ENCODE measurements at regions not wholly inside any gene's neighbourhood (a gene's known extent, or its start where the extent isn't known, plus 50 kb on each side); places are given as distances from the start of the nearest gene placed in this dataset.
"Not testable (repeated sequence)": the region's sequence is repeated elsewhere in the genome, so short reads cannot be mapped to it uniquely, and the experiment has no call there.

DNA sequence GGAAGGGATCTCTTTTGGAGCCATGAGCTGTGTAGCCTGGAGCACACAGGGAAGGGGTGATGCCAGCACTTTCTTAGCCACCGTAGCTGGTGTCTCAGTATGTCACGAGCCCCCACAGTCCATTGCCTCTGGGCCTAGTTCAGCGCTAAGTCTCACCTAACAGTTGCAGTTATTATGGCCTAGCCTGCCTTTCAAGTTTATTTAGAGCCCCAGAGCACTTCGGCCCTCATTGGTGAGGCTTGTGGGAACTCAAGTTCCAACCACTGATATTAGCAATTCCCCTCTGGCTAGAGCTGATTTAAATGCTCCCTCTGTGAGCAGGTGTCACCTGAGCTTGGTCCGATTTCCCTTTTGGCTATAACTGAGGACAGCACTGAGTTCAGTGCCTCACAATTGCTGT is 388.4 kb upstream of the MAOA start:
- Histone ChIP-seq H3K9me3 (ENCODE audit: low read depth) (no peaks in the 10 kb centered on the region), H3K27ac (no peak overlapping the region), H3K4me1 (ENCODE audit: low read depth) (no peaks in the 10 kb centered on the region), H3K4me3 (no peak overlapping the region), H3K36me3 (no peaks in the 10 kb centered on the region), H3K27me3 (no peaks in the 10 kb centered on the region)
- no peak for DNase-seq (ENCODE audit: low read depth in 1 of 2, low spot score in 1 of 2)
- TF ChIP-seq, protein P1, sequence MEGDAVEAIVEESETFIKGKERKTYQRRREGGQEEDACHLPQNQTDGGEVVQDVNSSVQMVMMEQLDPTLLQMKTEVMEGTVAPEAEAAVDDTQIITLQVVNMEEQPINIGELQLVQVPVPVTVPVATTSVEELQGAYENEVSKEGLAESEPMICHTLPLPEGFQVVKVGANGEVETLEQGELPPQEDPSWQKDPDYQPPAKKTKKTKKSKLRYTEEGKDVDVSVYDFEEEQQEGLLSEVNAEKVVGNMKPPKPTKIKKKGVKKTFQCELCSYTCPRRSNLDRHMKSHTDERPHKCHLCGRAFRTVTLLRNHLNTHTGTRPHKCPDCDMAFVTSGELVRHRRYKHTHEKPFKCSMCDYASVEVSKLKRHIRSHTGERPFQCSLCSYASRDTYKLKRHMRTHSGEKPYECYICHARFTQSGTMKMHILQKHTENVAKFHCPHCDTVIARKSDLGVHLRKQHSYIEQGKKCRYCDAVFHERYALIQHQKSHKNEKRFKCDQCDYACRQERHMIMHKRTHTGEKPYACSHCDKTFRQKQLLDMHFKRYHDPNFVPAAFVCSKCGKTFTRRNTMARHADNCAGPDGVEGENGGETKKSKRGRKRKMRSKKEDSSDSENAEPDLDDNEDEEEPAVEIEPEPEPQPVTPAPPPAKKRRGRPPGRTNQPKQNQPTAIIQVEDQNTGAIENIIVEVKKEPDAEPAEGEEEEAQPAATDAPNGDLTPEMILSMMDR (IDR thresholded peaks at IDR 0.05; ENCODE audit: low read depth, low read length): no peak

- H3K4me1 ChIP-seq (ENCODE audit: low read depth): no peaks in the 10 kb centered on the region
- TF ChIP-seq, protein P1 (IDR thresholded peaks at IDR 0.05; ENCODE audit: low read depth, low read length): no peak
- DNase-seq (ENCODE audit: low read depth in 1 of 2, low spot score in 1 of 2): peak in 1 of 2 donors; percentile 0
- H3K27me3 ChIP-seq: no peaks in the 10 kb centered on the region
- no peak overlapping the region for H3K4me3 ChIP-seq
- no peaks in the 10 kb centered on the region for H3K36me3 ChIP-seq
- H3K27ac ChIP-seq: no peak overlapping the region
- H3K9me3 ChIP-seq (ENCODE audit: low read depth): no peaks in the 10 kb centered on the region
Observed at GRCh38 chrX:43269201-43269600, 386.9 kb upstream of the MAOA start.

DNA sequence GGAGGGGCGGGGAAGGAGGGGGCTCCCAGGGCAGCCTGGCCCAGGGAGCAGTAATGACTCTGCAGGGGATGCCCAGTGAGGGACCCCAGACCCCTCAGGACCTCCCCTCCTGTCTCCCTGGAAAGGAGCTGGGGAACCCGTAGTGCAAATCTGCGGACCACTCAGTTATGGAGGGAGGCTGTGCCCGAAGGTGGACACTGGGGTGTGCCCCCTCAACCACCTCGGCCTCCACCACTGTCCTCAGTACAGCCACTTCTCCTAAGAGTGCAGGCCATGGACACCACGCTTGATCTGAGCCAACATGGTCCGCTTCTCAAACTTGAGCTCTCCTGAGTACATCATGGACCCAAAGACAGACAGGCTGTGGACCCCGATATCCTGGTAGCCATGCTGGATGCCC is 378.2 kb upstream of the MAOA start:
- Histone ChIP-seq H3K9me3 (ENCODE audit: low read depth) (no peaks in the 10 kb centered on the region), H3K4me1 (ENCODE audit: low read depth) (no peaks in the 10 kb centered on the region), H3K4me3 (no peak overlapping the region), H3K36me3 (no peaks in the 10 kb centered on the region), H3K27me3 (no peaks in the 10 kb centered on the region), H3K27ac (no peak overlapping the region)
- DNase-seq (ENCODE audit: low read depth in 1 of 2, low spot score in 1 of 2): no peak
- TF ChIP-seq, protein P1 (IDR thresholded peaks at IDR 0.05; ENCODE audit: low read depth, low read length): no peak

DNA sequence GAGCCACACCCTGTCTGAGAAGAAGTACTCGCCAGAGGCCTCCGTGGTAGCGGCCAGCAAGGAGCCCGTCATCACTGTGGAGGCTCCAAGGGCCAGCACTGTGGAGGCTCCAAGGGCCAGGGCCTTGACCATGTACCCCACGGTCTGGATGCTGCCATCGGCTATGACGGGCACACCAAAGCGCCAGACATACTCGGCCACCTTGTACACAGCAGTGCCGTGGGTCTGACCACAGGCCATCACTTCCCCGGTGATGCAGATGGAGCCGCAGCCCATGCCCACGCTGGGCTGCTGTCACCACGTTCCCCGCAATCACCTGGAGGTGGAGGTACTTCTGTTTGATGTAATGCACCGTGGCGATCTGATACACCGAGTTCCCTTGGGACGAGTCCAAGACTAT is 377.7 kb upstream of the MAOA start:
- Histone ChIP-seq H3K4me3 (no peak overlapping the region), H3K9me3 (ENCODE audit: low read depth) (no peaks in the 10 kb centered on the region), H3K4me1 (ENCODE audit: low read depth) (no peaks in the 10 kb centered on the region), H3K27ac (no peak overlapping the region), H3K27me3 (no peaks in the 10 kb centered on the region), H3K36me3 (no peaks in the 10 kb centered on the region)
- no peak for DNase-seq (ENCODE audit: low read depth in 1 of 2, low spot score in 1 of 2)
- TF ChIP-seq, protein P1 (IDR thresholded peaks at IDR 0.05; ENCODE audit: low read depth, low read length): no peak

- no peaks in the 10 kb centered on the region for H3K36me3 ChIP-seq
- H3K4me3 ChIP-seq: no peak overlapping the region
- H3K27ac ChIP-seq: no peak overlapping the region
- no peaks in the 10 kb centered on the region for H3K4me1 ChIP-seq (ENCODE audit: low read depth)
- H3K9me3 ChIP-seq (ENCODE audit: low read depth): no peaks in the 10 kb centered on the region
- DNase-seq (ENCODE audit: low read depth in 1 of 2, low spot score in 1 of 2): no peak
- no peaks in the 10 kb centered on the region for H3K27me3 ChIP-seq
- TF ChIP-seq, protein P1 (IDR thresholded peaks at IDR 0.05; ENCODE audit: low read depth, low read length): no peak
Observed at GRCh38 chrX:43279341-43279808, 376.7 kb upstream of the MAOA start.

DNA sequence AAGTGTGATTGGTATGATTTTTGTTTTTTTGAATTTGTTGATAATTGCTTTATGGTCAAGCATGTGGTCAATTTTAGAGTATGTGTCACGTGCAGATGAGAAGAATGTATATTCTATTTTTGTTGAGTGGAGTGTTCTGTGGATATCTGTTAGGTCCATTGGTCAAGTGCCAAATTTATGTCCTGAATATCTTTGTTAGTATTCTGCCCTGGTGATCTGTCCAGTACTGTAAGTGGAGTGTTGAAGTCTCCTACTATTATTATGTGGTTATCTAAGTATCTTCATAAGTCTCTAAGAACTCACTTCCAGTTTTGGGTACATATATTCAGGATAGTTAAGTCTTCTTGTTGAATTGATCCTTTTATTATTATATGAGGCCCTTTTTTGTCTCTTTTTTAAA is 372.9 kb upstream of the MAOA start:
- TF ChIP-seq, protein P1 (IDR thresholded peaks at IDR 0.05; ENCODE audit: low read depth, low read length): no peak
- Histone ChIP-seq H3K9me3 (ENCODE audit: low read depth) (no peaks in the 10 kb centered on the region), H3K27me3 (no peaks in the 10 kb centered on the region), H3K36me3 (no peaks in the 10 kb centered on the region), H3K27ac (no peak overlapping the region), H3K4me1 (ENCODE audit: low read depth) (no peaks in the 10 kb centered on the region), H3K4me3 (no peak overlapping the region)
- no peak for DNase-seq (ENCODE audit: low read depth in 1 of 2, low spot score in 1 of 2)

- not testable (repeated sequence) for H3K4me3 ChIP-seq; H3K27ac ChIP-seq; H3K4me1 ChIP-seq (ENCODE audit: low read depth); H3K36me3 ChIP-seq; DNase-seq (ENCODE audit: low read depth in 1 of 2, low spot score in 1 of 2); H3K27me3 ChIP-seq; H3K9me3 ChIP-seq (ENCODE audit: low read depth)
Observed at GRCh38 chrX:43311625-43312024, 344.5 kb upstream of the MAOA start.
